Esophagus squamous epithelium (tissue), 5 donors: ENCODE measurements at regions not wholly inside any gene's neighbourhood (a gene's known extent, or its start where the extent isn't known, plus 50 kb on each side); places are given as distances from the start of the nearest gene placed in this dataset.

Experiments used
- DNase-seq: peaks from one replicate; lab custom pipeline; 2025; lab: John Stamatoyannopoulos, UW
- H3K27ac ChIP-seq, 4 donors: fragments of 200-600 bp; sonication (generic); one replicate each; pipeline ENCODE4 v1.5.1; 2016 to 2019; ENCODE audit warnings: mild to moderate bottlenecking in 1 of 4
- H3K27me3 ChIP-seq, 4 donors: fragments of 200-600 bp; sonication (generic); 1 replicate in 3 of 4; 2 replicates in 1 of 4; pipeline versions ENCODE4 v1.5.1 to v1.6.0; 2017 to 2021; ENCODE audit warnings: antibody characterized with exemption in 1 of 4
- H3K36me3 ChIP-seq, 3 donors: fragments of 200-600 bp; sonication (generic); one replicate each; pipeline ENCODE4 v1.5.1; 2016 to 2019
- H3K4me1 ChIP-seq, 3 donors: fragments of 200-600 bp; sonication (generic); one replicate each; pipeline ENCODE4 v1.5.1; 2017 to 2019
- H3K4me3 ChIP-seq, 4 donors: fragments of 200-600 bp; sonication (generic); 1 replicate in 3 of 4; 2 replicates in 1 of 4; pipeline ENCODE4 v1.5.1; 2016 to 2019; ENCODE audit warnings: mild to moderate bottlenecking in 2 of 4, moderate library complexity in 1 of 4
- H3K9me3 ChIP-seq, 3 donors: fragments of 200-600 bp; sonication (generic); one replicate each; pipeline ENCODE4 v1.5.1; 2016 to 2019
- CTCF ChIP-seq, 6 experiments: fragments of 450-650 bp in 4 of 6; fragments of 200-600 bp in 2 of 6; sonication (generic) in 2 of 6; IDR thresholded peaks; one replicate each; pipeline ENCODE4 v1.5.1; 2016 to 2019; ENCODE audit warnings: antibody characterized with exemption in 6 of 6, mild to moderate bottlenecking in 4 of 6, moderate library complexity in 4 of 6
- POLR2A ChIP-seq, 4 donors: fragments of 450-650 bp; IDR thresholded peaks; one replicate each; pipeline ENCODE4 v1.6.1; 2017; ENCODE audit warnings: antibody characterized with exemption in 4 of 4, mild to moderate bottlenecking in 4 of 4, moderate library complexity in 3 of 4
- WGBS, 2 donors: methylation state at CpG; one replicate each; pipeline ENCODE4 v1.1.5; 2018; 5-methylcytosine and 5-hydroxymethylcytosine counted together
- intact Hi-C: fragments of 100-400 bp; cut with DNase I; formaldehyde crosslinking; loops from one replicate; pipeline ENCODE4 v1.15.0; 2022
- donor health status: DM: yes; HTN: yes; CAD: no.

GRCh38 chr2:176641436-176641835 is 372.2 kb downstream of the MTX2 start:
- peaks cover 3 to 9% (median 7%) of the 10 kb centered on the region in 3 donors for H3K4me1 ChIP-seq
- no peak overlapping the region for H3K27ac ChIP-seq
- no peak for DNase-seq
- H3K9me3 ChIP-seq, result no peaks in the 10 kb centered on the region
- H3K27me3 ChIP-seq, result peaks cover 9 to 95% (median 15%) of the 10 kb centered on the region in 4 donors
- no peak overlapping the region for H3K4me3 ChIP-seq
- intact Hi-C loops, result no loop called here
- TF ChIP-seq POLR2A (IDR thresholded peaks at IDR 0.05), result no peak
- no peak for TF ChIP-seq CTCF (IDR thresholded peaks at IDR 0.05)
- WGBS, 2 donors, result 81 to 88% methylated on average over 2 of the region's 2 CpGs
- no peaks in the 10 kb centered on the region for H3K36me3 ChIP-seq

- intact Hi-C loops, result no loop called here
- Histone ChIP-seq H3K36me3 (no peaks in the 10 kb centered on the region), H3K4me3 (no peak overlapping the region), H3K27me3 (peaks cover 9 to 95% (median 12%) of the 10 kb centered on the region in 4 donors), H3K4me1 (peaks cover 3 to 9% (median 7%) of the 10 kb centered on the region in 3 donors), H3K27ac (no peak overlapping the region), H3K9me3 (no peaks in the 10 kb centered on the region)
- 33 to 41% methylated on average over 2 to 4 of the region's 4 CpGs for WGBS, 2 donors
- no peak for TF ChIP-seq POLR2A (IDR thresholded peaks at IDR 0.05)
- TF ChIP-seq CTCF (IDR thresholded peaks at IDR 0.05), result no peak
- DNase-seq, result no peak
Observed at GRCh38 chr2:176642074-176642473, 372.8 kb downstream of the MTX2 start.

- Histone ChIP-seq H3K27me3 (peaks cover 0 to 92% (median 11%) of the 10 kb centered on the region in 4 donors), H3K4me1 (no peaks in the 10 kb centered on the region), H3K4me3 (no peak overlapping the region), H3K27ac (no peak overlapping the region), H3K36me3 (no peaks in the 10 kb centered on the region), H3K9me3 (no peaks in the 10 kb centered on the region)
- no peak for TF ChIP-seq CTCF (IDR thresholded peaks at IDR 0.05)
- no peak for TF ChIP-seq POLR2A (IDR thresholded peaks at IDR 0.05)
- DNase-seq, result no peak
- 30 to 50% methylated on average over 5 to 6 of the region's 8 CpGs for WGBS, 2 donors
- intact Hi-C loops, result no loop called here
Observed at GRCh38 chr2:176643646-176644045, 374.4 kb downstream of the MTX2 start.

- Histone ChIP-seq H3K4me1 (no peaks in the 10 kb centered on the region), H3K4me3 (no peak overlapping the region), H3K27me3 (peaks cover 0 to 89% (median 6%) of the 10 kb centered on the region in 4 donors), H3K9me3 (no peaks in the 10 kb centered on the region), H3K36me3 (no peaks in the 10 kb centered on the region), H3K27ac (no peak overlapping the region)
- WGBS, 2 donors, result 83 to 92% methylated on average over 3 of the region's 3 CpGs
- DNase-seq, result no peak
- intact Hi-C loops, result no loop called here
- TF ChIP-seq POLR2A (IDR thresholded peaks at IDR 0.05) (no peak), CTCF (IDR thresholded peaks at IDR 0.05) (no peak)
Observed at GRCh38 chr2:176645494-176645893, 376.3 kb downstream of the MTX2 start.

- no peak overlapping the region for H3K4me3 ChIP-seq
- no peaks in the 10 kb centered on the region for H3K9me3 ChIP-seq
- intact Hi-C loops, result no loop called here
- H3K27ac ChIP-seq, result no peak overlapping the region
- DNase-seq, result no peak
- no peaks in the 10 kb centered on the region for H3K4me1 ChIP-seq
- TF ChIP-seq POLR2A (IDR thresholded peaks at IDR 0.05) (no peak), CTCF (IDR thresholded peaks at IDR 0.05) (no peak)
- no peaks in the 10 kb centered on the region for H3K36me3 ChIP-seq
- 74 to 81% methylated on average over 5 of the region's 5 CpGs for WGBS, 2 donors
- H3K27me3 ChIP-seq, result peaks cover 0 to 89% (median 6%) of the 10 kb centered on the region in 4 donors
Observed at GRCh38 chr2:176646033-176646615, 376.9 kb downstream of the MTX2 start.
